GM19395 (cell line): ENCODE measurements at regions not wholly inside any gene's neighbourhood (a gene's known extent, or its start where the extent isn't known, plus 50 kb on each side); places are given as distances from the start of the nearest gene placed in this dataset.
"Not testable (repeated sequence)": the region's sequence is repeated elsewhere in the genome, so short reads cannot be mapped to it uniquely, and the experiment has no call there.

Source experiments
- ATAC-seq: cut with Tn5 transposase; IDR thresholded peaks from one replicate; pipeline ENCODE4 v1.9.1; 2021; ENCODE audit warnings: mild to moderate bottlenecking, moderate library complexity; ENCODE audit not compliant: unreplicated experiment

DNA sequence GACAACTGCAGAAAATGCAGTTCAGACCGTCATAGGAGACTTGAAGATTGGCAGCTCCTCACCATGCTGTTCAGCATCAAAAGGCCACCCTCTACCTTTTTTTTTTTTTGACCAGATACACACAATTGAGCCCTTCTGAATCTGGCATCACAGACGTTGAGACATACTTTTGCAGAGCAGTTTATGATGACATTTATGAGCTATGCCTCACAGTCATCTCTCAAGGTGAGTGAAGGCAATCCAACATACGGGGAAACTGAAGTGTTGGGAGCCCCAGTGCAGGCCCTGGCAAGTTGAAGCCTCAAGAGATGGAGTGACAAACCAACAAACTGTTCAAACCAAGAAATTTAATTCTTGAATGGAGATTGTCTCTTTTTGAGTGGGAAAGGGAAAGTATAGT is 83.6 kb upstream of the DLX6 start:
- ATAC-seq: no peak

GRCh38 chr7:96923345-96923744 is 82.0 kb upstream of the DLX6 start:
- not testable (repeated sequence) for ATAC-seq

GRCh38 chr7:96927131-96927530 is 78.2 kb upstream of the DLX6 start:
- ATAC-seq: no peak

DNA sequence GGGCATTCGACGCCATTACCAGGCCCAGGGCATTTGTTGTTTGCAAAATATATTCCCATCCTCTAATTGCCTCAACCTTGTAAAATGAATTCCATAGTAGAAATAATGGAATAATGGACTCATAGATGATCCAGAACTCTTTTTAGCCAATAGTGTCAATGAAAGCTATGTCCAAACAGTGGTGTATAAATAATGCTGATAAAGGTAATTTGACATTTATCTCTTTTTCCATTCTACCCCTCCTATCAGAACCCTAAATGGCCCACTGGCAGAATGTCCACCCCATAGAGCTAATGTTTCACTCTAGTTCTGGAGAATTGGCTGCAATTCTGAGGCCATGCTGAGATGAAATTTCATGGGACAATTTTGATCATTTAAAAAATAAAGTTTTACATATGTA is 76.4 kb upstream of the DLX6 start:
- no peak for ATAC-seq

- ATAC-seq: no peak
Observed at GRCh38 chr7:96931891-96932290, 73.5 kb upstream of the DLX6 start.

- no peak for ATAC-seq
Observed at GRCh38 chr7:96933067-96933645, 72.2 kb upstream of the DLX6 start.

GRCh38 chr7:96936621-96937020 is 68.7 kb upstream of the DLX6 start:
- ATAC-seq: no peak

- ATAC-seq: no peak
Observed at GRCh38 chr7:96942112-96942511, 63.2 kb upstream of the DLX6 start.

GRCh38 chr7:96949766-96950165 is 55.6 kb upstream of the DLX6 start:
- ATAC-seq: no peak

DNA sequence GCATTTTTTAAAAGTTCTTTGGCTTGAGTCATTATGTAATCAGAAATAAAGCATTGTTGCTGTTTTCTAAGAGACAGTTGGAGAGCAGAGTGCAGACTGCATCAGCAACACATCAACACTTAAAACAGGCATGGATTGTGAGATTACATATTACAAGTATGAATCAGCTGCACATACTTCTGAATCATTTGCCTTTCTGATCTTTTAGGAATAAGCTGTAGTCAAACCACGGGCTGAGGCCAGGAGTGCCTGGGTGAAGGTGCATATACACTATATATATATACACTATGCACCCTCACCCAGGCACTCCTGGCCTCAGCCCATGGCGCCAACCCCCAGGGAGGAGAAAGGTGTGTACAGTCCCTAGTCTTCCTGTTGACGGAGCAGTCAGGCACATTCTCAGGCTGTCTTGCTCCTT is 52.4 kb upstream of the DLX6 start:
- ATAC-seq: no peak

GRCh38 chr7:96953676-96954513 is 51.5 kb upstream of the DLX6 start:
- no peak for ATAC-seq
